GM19328 (cell line): ENCODE measurements at regions not wholly inside any gene's neighbourhood (a gene's known extent, or its start where the extent isn't known, plus 50 kb on each side); places are given as distances from the start of the nearest gene placed in this dataset.
"Not testable (repeated sequence)": the region's sequence is repeated elsewhere in the genome, so short reads cannot be mapped to it uniquely, and the experiment has no call there.

ENCODE experiments used
- ATAC-seq: cut with Tn5 transposase; IDR thresholded peaks from one replicate; pipeline ENCODE4 v1.9.1; 2021; ENCODE audit warnings: mild to moderate bottlenecking, moderate library complexity; ENCODE audit not compliant: unreplicated experiment

- ATAC-seq: no peak
Observed at GRCh38 chr6:18586133-18586532, 199.0 kb downstream of the RNF144B start.

DNA sequence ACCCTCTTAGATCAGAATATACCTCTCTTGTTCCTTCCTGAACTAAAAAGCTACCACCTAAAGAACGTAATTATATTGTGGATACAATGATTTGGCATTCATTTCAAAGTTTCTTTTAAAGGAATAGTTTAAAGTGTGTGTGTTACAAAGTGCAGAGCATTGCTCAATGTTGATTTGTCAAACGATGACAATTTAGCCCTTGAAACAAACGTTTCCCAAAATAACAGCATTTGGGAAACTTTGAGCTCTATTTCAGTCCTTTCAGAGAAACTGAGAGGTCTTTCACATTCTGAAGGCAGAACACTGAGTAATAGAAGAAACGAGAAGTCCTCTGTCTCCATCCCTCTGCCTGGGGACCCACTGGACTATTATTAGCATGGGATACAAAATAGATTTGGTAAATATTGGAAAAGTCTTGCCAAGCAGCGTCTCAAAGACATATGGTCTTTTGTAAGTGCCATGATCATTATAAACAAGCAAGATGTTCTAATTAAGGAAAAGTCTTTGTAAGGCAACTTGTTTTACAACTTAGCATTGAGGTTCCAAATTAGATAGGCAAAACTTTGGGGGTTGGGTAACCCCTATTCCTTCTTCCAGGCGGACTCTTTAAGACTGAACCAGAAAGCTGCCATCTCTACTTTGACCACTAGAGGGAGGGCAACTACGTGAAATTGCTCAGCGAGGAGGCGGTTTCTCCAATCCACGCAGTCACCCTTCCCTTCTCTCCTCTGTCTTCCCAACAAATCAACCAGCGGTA lies 208.8 kb downstream of the RNF144B start:
- ATAC-seq: peak; percentile 71

GRCh38 chr6:18596531-18596835 lies 209.3 kb downstream of the RNF144B start:
- no peak for ATAC-seq

DNA sequence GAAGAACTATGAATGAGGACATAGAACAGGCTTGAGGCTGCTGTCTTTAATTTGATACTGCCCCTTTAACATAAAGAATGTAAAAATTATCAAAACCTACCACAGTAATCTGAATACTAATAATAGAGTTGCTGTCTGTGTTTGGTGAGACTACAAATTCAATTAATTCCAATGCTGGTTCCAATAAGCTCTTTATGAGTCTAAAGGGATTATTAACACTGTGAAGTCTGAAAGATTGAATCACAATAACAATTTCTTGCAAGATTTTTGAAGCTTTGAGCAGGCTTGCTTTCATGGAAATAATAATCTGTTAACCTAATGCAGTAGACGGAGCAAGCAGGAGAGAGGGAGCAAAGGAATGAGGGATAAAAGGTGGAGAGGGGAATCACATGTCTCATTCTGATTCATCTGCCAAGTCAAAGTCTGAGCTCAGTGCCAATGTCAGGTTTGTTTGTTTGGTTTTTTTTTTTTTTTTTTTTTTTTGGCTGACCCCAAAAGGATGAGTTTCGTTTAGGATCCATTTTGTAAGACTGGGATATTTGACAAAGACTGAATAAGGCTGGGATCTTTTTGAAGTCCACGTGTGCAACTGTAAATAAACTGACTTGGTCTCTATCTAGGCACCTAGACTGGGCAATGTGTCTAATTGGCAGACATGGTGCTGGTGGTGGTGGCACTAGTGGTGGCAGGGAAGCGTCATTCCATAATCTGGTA lies 211.6 kb downstream of the RNF144B start:
- no peak for ATAC-seq

GRCh38 chr6:18600255-18600654 lies 213.1 kb downstream of the RNF144B start:
- ATAC-seq: no peak

- ATAC-seq: no peak
Observed at GRCh38 chr6:18601516-18602020, 214.4 kb downstream of the RNF144B start.

- no peak for ATAC-seq
Observed at GRCh38 chr6:18602931-18603330, 215.8 kb downstream of the RNF144B start.

DNA sequence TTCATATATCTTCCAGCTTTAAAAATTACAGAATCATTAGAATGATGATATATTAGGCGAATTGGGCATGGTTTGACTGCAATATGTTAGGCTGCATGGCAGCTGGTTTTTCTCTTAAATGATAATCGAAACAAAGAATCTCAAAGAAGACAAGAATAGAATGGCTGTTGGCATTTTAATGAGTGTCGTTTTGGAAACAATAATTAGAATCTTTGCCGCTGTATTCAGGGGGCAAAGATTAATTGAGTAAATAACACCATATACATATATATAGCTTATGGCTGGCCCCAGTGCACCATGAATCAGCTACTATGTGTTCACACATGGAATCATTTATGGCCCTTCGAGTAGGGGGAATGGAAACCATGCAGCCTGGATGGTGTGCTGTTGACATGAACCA lies 216.2 kb downstream of the RNF144B start:
- ATAC-seq: no peak

- no peak for ATAC-seq
Observed at GRCh38 chr6:18605841-18606240, 218.7 kb downstream of the RNF144B start.

GRCh38 chr6:18609715-18610114 lies 222.6 kb downstream of the RNF144B start:
- no peak for ATAC-seq

DNA sequence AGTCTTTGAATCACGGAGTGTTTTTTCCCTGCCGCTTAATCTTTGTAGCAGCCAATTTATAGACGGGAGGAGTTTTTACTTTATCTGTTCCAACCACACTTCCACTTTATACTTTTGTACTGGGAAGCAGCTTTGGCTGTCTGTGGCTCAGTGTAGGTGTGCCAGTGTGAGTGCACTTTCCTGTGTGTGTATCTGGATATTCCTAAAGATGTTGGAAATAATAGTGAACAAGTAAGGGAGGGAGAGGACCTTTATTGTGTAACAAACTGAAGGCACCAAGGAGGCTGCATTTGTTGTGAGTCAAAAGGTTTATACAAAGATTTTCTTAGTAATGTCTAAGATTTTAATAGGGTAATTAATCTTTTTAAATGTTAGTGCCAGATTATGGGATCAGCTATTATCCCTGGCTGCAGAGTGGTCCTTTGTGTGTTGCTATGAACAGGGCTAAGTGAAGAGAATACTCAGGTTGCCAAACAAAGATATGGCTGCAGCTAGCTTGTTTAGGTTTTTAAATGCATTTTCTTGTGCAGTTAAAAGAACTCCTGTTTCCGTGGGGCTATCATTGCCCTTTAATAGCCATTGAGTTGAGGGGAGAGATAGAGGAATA lies 226.3 kb downstream of the RNF144B start:
- no peak for ATAC-seq

DNA sequence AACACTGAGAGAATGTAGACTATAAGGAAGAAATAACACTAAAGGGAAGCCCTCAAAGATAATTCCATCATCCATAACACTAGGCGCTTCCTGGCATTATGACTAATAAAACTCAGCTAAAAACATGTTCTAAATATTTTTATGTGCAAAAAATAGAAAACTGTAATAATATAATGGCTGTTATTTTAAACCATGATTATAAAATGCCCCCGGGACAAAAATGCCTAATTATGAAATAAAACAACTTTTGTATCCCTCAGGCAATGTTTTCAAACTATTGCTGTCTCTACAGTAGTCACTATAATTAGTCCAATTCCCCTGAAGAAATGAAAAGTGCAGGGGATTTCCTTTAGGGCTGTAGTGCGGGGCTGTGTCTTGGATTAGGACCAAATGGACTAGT lies 242.4 kb downstream of the RNF144B start:
- ATAC-seq: no peak

DNA sequence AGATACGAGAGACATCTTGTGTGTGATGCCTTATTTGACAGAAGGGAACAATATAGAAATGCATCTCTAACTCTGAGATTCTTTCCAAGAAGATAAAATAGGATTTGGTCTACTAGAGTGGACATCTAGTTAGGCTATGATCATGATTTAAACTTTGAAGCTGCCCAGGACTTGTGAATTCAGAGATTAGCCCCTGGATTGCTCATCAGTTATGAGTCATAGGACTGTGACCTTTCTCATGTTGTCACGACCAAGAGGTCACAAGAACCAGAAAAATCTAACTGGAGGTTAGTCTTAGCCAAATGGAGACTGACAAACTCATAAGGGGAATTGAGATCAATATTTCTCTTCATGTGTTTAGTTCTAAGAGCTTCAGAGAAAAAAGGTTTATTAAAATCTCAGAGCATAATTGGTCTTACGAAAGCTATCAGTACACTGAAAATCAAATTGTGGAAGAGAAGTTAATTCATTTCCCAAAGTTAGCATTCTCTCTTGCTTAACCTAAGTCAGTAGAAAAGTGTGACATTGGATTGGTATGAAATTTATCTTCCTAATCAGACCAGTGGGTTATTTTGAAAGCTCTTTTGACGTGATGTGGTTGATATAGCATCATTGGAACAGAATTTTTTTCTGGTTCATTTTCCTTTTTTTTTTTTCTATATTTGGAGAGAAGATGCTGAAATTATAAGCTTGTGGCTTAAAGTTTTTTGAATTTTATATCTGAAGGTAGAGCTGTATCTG lies 245.7 kb downstream of the RNF144B start:
- no peak for ATAC-seq

GRCh38 chr6:18634912-18635311 lies 247.8 kb downstream of the RNF144B start:
- no peak for ATAC-seq

DNA sequence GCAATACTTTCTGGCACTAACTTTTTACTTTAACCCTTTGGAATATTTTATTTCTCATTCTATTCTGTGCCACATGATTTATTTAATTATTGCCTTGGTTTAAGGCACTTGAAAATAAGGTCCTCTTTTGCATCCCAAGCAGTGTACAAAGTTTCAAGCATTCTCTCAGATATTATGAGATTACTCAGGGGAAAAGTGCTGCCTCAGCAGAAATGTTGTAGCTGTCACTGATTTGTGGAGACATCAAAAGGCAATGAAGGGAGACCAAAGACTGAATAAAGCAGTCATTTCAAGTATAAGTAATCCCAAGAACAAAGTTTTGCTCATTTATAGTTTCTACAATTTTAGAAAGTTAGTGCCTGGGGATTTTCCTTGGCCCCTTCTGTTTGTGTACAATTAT lies 253.0 kb downstream of the RNF144B start:
- no peak for ATAC-seq

- ATAC-seq: no peak
Observed at GRCh38 chr6:18640754-18641153, 253.6 kb downstream of the RNF144B start.

- ATAC-seq: no peak
Observed at GRCh38 chr6:18654821-18655220, 267.7 kb downstream of the RNF144B start.

DNA sequence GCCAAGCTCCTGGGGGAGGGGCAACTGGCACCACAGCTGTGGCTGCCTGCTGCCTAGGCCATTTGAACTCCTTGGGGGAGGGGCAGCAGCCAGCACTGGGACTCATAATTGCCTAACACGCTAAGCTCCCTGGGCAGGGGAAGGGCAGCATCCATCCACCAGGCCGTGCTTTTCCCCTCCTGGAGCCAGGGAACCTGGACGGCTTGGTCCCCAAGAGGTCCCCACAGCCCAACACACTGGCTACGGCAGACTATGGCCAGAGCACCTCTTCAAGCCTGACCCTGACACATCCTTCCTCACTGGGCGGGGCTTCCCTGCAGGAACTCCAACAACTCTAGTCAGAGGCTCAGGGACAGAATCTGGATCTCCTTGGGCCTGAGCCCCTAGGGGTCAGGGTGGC lies 269.4 kb downstream of the RNF144B start:
- no peak for ATAC-seq

- not testable (repeated sequence) for ATAC-seq
Observed at GRCh38 chr6:18659994-18660393, 272.8 kb downstream of the RNF144B start.

DNA sequence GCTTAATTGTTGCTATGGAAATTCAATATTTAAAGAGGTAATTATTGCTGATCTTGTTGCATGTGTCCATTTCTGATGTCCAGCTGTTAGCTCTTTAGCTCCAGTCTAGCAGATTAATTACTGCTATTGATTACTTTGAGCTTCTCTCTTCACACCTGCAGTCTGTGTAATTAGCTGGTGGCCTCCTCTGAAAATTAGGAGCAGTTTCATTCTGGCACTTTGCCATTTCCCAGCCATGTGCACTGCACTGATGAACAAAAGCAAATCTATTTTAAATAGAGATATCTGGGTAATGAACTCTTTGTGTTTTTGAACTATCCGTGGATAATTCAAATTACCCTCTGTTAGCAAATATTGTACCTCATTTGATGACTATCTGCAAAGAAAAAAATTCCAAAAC lies 275.9 kb downstream of the RNF144B start:
- no peak for ATAC-seq

DNA sequence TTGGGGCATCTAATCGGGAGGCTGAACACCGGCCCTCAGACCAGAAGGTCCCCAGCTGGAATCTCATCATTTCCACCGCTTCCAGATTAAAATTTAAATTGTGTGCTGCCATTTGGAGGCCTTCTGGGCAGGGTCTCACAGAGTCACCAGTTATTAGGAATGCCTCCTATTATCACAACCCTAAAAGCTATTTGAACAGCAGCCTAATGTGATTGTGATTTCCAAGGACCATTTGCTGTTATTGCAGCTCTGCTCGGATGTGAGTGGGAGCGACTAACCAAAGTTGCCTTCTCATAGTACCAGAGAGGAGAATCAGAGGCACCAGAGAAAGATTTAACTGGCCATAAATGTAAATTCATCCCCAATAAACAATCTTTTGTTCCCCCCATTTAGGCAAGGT lies 277.3 kb downstream of the RNF144B start:
- ATAC-seq: no peak
